ENCODE measurements at regions not wholly inside any gene's neighbourhood (a gene's known extent, or its start where the extent isn't known, plus 50 kb on each side); places are given as distances from the start of the nearest gene placed in this dataset.

DNA sequence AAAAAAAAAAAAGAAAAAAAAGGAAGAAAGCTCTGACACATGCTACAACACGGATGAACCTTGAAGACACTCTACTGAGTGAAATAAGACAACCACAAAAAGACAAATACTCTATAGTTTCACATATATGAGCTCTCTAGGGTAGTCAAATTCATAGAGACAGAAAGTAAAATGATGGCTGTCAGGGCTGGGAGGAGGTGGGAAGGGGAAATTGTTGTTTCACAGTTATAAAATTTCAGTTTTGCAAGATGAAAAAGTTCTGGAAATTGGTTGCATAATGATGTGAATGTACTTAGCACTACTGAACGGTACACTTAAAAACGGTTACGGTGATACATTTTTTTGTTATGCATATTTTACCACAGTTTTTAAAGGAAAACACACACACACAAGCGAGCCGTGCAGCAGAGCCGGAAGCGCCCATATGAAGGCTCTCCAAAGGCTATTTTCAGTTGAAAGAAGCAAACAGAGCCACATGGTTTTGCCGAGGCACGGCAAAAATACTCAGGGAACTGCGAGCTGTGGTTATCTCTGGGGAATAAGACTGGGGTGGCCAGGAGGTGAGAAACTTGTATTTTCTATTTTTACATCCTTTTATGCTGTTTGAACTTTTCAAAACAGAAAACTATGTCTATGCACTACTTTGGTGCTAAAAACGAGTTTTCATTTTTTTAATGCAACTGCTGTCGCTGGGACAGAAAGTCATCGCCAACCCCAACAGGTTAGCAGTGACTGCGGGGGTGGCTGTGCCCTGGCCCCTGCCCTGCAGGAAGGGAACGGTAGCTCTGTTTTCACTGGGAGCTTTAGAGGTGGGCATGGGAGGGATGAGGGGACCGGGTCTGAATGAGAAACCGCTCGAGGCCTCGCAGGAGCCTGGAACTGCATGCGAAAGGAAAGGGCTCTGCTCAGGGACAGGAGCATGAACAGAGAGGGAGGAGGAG, 132.9 kb downstream of the OAT start:
- DNase-seq = no peak

- no peak for DNase-seq
Observed at GRCh38 chr10:124283949-124284250, 134.8 kb downstream of the OAT start.

- DNase-seq = no peak
Observed at GRCh38 chr10:124283215-124283948, 135.3 kb downstream of the OAT start.

- no peak for DNase-seq
Observed at GRCh38 chr10:124282326-124282725, 136.4 kb downstream of the OAT start.

- no peak for DNase-seq
Observed at GRCh38 chr10:124281666-124282065, 137.1 kb downstream of the OAT start.

DNA sequence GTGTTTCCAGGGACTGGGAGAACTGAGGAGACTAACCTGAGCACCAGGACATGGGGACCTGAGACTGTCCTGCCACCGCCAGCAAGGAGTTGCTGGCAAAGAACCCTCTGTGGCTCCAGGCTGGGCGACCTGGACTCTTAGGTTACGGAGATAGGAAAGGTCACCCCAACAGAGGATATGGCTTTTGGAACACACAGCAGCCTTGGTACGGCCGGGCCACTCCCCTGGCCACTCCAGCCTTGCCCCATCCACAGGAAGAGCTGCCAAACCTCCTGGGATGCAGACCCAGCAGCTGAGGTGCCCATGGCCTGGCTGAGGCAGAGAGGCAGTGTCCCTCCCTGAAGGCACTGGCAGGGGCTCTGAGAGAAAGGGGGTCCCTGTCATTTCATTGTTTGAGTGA, 137.8 kb downstream of the OAT start:
- DNase-seq = no peak

DNA sequence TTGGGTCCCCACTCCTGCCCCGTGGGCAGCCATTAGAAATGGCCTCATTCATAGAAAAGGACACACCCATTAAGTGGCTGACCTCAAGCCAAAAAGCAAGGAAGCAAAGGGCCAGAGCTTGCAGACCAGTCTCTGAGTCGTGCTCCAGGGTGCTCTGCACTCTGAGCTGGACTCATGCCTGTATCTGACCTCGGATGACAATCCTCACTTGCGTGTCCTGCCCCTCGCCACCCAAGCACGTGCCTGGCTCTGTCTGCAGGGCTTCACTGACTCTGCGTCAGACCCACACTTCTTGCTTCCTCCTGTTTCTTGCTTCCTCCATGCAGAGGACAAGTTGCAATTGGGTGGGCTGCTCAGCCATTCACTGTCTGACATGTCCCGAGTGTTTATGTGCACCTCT, 138.8 kb downstream of the OAT start:
- DNase-seq = no peak

- no peak for DNase-seq
Observed at GRCh38 chr10:124279298-124279697, 139.4 kb downstream of the OAT start.

DNA sequence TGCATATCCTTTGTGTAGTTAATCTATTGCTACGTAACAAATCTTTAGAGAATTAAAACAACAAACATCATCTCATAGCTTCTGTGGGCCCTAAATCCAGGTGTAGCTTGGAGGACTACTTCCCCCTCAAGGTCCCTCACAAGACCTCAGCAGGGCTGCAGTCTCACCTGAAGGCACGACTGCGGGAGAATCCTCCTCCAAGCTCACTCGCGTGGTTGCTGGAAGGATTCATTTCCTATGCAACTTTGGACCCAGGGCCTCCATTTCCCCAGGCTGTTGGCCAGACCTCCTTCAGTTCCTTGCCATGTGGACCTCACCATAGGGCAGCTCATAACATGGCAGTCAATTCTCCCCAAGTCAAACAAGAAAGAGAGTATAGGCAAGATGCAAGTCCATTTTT, 140.4 kb downstream of the OAT start:
- no peak for DNase-seq

- DNase-seq = no peak
Observed at GRCh38 chr10:124273141-124273540, 145.6 kb downstream of the OAT start.

GRCh38 chr10:124271676-124272075, 147.0 kb downstream of the OAT start:
- no peak for DNase-seq

GRCh38 chr10:124270530-124271327, 148.0 kb downstream of the OAT start:
- no peak for DNase-seq

DNA sequence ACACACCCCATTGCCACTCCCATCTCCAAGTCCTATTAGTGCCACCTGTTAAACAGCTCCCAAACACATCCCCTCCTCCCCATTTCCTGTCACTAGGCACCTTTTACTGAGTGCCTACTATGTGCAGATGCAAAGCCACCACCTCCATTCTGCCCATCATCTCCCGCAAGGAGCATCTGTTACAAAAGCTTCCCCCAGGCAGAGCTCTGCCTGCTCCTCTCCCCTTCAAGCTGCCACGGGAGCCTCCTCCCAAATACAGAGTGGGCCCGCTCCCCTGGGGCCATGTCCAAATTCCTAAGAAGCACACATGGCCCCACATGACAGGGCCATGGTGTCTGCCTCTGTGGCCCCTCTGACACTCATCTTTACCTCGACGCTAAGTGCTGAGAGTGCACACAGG, 149.7 kb downstream of the OAT start:
- no peak for DNase-seq

- no peak for DNase-seq
Observed at GRCh38 chr10:124267911-124268549, 150.7 kb downstream of the OAT start.

- no peak for DNase-seq
Observed at GRCh38 chr10:124267231-124267885, 151.4 kb downstream of the OAT start.

DNA sequence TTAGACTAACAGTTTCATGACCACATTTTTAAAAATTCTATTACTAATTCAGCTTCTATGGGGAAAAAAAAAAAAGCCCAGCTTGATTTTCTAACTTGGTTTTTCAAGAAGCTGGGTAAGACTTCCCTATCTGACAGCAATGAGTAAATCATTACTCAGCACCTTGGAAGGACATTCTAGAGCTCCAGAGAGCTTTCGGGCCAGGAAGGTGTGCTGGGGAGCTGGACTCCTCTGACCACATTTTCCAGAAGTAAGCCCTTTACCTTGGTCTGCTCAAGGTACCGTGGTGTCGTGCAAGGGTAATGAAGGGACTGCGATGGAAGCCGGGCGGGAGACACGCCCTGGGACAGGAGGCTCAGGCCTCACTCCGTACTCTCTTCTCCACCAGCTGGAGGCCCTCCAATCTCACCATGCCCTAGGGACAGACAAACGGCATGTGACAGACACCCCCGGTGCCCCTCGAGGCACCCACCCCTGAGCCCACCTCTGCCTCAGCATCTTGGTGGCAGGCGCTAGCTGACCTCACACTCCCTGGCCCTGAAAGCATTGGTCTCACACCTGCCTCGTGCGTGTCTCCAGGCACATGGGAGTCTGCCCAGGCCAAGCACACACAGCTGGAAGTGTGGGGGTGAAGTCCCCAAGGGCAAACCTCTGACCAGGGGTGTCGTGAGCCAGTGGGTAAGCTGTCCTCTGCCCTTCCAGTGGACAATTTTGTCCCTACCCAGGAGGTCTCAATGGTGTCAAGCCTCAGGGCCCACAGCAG, 152.1 kb downstream of the OAT start:
- no peak for DNase-seq

DNA sequence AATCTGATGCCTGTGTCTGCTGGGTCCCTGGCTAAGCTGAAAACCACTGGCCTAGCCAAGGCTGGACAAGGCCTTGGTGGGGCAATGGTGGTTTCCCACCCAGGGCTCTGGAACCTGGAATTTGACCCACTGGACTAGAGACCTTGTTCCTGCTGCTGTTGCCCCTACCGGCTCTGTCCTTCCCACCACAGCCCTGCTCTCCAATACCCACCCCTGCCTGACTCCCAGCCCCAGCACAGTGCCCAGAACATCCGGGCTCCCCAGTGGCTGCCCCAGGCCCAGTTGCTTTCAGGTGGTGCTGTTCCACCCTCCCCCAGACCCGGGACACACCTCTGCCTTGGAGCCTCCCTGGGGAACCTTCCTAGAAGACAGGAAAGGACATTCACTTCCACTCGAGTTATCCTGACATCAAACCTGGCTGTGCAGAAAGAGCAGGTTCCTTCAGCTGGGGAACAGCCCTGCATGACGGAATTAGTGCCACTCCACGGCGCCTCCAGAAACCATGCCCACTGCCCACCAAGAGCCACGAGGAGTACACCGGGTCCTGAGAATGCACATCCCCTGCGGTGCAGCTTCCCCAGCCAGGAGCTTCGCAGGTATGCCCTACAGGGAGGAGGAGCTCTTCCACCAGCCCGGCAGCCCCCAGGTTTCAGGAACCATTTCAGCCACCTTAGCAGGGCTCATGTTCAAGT, 152.8 kb downstream of the OAT start:
- DNase-seq = no peak

DNA sequence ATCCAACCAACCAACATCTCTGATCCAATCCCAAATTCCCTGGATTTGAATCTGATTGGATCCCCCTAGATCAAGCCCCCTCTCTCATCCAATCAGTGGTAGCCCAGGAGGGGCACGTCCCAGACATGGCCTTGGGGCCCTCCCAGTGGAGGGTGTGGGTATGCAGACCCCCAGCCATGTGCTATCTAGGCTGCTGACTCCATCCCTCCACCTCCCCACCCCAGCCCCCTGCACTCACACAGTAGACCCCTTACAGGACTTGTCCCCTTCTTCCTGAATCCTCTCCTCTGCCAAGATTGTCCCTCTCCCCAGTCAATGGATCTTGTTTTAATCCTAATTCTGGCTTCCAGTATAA, 153.4 kb downstream of the OAT start:
- DNase-seq = no peak

- DNase-seq = no peak
Observed at GRCh38 chr10:124264711-124265390, 153.9 kb downstream of the OAT start.

GRCh38 chr10:124264271-124264670, 154.5 kb downstream of the OAT start:
- DNase-seq = no peak

DNA sequence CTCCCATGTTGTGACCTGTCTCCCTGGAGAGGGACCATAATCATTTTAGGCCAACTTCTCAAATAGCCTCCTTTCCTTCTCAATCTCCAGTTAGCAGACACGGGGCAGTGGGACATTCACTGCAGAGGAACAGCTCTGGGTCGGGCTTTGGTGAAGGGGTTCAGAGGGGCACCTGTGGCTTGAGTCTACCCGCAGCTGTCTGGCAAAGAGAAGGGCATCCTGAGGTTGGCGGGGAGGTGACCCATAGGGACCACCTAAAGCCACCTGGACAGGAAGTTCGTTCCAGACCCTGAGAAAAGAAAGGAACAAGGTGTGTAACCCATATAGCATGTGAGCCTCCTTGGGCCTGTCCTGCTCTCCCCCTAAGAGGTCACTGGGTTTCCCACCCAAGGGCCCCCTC, 155.0 kb downstream of the OAT start:
- no peak for DNase-seq

All from stimulated activated CD4-positive, alpha-beta T cell treated with anti-CD3 and anti-CD28 coated beads, Interleukin-12 subunit alpha, Interleukin-12 subunit beta, amount 100 ng/mL, for 4 hours (primary cell).